ENCODE measurements at regions not wholly inside any gene's neighbourhood (a gene's known extent, or its start where the extent isn't known, plus 50 kb on each side); places are given as distances from the start of the nearest gene placed in this dataset.

DNA sequence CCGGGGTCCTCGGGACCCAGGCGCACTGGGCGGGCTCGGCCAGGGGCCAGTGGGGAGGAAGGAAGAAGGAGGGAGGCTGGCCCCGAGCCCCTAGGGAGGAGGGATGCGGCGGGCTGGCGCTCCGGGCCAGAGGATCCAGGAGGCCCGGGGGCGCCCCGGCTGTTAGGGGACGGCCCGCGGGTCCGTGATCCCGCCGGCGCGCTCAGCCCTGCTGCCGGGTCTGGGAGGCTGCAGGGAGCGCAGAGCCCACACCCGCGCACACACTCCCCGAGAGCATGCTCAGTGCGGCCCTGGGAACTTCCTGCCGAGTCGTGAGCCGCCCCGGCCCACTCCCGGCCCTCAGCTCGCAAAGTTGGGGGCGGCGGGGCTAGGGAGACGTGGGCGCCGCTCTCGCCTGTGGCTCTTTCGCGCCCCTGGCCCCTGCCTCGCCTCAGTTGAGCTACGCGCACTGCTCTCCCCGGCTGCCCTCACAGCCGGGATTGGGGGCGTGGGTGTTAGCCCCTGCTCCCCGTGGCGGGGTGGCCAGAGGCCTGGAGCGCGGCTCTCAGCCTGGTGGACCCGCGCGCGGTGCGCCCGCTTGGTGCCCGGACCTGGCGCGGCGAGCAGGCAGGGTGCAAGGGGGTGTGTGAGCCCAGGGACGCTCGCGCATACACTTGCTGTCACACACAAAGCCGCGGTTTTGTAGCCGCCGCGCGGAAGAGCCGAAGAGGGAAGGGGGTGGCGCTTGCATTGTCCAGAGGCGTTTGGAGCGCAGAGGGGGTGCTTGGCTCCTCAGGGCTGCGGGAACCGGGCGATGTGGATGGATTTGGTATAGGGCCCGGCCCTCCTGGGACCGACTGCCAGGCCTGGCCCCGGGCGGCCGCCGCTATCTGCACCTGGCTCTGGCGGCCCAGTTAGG lies 132.9 kb upstream of the MGAT5 start:
- DNase-seq (ENCODE audit: low read depth), result peak; percentile 33

DNA sequence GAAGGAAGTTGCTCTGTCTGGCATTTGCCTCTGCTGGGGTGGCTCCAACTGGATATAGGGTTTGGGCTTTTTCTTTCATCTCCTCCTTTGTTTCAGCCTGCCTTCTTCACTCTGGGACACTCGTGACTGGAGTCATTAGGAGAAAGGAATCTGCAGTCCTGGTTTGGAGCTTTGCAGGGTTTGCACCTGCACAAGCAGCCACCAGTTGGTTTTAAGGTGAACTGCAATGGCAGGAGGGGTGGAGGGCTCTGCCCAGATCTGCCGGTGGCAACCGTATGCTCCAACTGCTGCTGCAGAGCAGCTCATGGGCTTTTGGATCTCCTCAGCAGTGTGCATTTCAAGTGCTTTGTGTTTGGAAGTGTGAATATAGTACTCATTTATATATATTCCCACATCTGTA lies 131.3 kb upstream of the MGAT5 start:
- no peak for DNase-seq (ENCODE audit: low read depth)

DNA sequence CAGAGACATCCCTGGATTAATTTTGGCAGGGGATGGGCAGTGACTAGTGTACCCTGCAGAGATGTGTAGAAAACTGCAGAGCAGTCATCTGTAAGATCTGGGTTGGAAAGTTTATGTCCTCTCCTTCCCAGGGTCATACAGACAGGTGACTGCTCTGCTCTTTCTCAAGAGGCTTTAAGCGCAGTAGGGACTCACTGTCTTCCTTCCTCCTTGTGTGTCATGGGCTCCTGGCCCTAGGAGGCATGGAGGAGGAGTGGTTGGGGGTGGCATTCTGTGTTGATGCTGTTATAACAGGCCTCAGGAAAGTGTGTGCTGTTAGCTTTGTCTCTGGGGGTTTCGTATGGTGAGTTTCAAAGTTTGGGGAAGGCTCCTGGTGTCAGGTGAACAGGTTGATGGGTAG lies 130.5 kb upstream of the MGAT5 start:
- DNase-seq (ENCODE audit: low read depth), result no peak

- no peak for DNase-seq (ENCODE audit: low read depth)
Observed at GRCh38 chr2:134124047-134124753, 129.7 kb upstream of the MGAT5 start.

GRCh38 chr2:134127496-134127895 lies 126.4 kb upstream of the MGAT5 start:
- no peak for DNase-seq (ENCODE audit: low read depth)

GRCh38 chr2:134128746-134129145 lies 125.1 kb upstream of the MGAT5 start:
- DNase-seq (ENCODE audit: low read depth), result no peak

DNA sequence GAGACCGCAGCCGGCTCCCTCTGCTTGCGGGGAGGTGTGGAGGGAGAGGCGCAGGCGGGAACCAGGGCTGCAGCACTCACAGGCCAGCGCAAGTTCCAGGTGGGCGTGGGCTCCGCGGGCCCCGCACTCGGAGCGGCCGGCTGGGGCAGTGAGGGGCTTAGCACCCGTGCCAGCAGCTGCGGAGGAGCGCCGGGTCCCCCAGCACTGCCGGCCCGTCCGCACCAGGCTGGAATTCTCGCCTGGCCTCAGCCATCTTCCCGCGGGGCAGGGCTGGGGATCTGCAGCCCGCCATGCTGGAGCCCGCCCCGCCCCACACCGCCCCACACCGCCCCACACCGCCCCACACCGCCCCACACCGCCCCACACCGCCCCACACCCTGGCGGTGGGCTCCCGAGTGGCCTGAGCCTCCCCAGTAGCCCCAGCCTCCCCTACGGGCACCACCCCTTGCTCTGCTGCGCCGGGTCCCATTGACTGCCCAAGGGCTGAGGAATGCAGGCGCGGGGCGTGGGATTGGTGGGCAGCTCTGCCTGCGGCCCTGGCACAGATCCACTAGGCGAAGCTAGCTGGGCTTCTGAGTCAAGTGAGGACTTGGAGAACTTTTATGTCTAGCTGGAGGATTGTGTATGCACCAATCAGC lies 123.9 kb upstream of the MGAT5 start:
- DNase-seq (ENCODE audit: low read depth), result no peak

- DNase-seq (ENCODE audit: low read depth), result no peak
Observed at GRCh38 chr2:134131681-134132489, 122.0 kb upstream of the MGAT5 start.

- DNase-seq (ENCODE audit: low read depth), result no peak
Observed at GRCh38 chr2:134132490-134132857, 121.4 kb upstream of the MGAT5 start.

DNA sequence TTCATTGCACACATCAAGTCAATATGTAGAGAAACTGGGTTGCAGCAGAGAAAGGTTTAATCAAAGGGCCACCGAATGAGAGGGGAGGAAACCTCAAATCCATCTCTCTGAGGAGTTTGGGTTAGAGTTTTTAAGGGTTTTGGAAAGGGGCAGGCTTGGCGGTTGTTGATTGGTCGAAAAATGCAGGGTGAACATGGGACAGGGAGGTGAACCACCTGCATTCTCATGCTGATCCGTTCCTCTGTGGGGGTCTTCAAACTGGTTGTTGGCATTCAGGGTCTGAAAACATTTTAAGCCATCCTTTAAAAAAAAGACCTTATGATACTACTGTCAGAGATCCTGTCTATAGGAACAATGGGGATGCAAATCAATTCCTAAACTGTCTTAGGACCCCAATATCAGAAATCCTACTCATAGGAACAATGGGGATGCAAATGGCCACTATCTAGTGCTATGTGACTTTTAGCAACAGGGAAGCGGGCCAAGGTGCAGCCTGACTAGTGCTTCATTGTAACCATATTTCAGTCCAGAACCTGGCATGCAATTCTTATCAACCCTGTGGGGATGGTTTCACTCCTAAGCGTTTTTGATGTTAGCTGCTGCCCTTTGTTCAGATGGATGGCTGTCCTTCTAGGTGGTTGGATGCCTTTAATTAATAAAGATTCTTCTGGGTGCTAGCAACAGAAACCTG lies 120.1 kb upstream of the MGAT5 start:
- no peak for DNase-seq (ENCODE audit: low read depth)

DNA sequence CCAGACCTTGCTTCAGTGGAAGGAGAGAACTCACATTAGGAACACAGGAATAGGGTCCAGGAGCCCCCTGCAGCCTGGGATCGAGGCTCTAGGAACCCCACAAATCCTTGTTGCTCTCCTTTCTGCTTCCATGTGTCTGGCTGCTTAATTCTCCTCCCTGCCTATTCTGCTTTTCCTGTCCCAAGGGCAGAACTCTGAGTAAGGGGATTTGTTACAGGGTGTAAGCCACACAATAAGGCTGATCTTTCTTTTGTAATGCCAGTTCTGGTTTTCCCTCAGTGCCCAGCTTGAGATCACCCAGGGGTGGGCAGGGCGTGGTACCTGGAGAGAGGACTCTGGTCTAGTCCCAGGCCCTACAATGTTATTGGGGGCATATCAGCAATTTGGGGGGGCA lies 119.6 kb upstream of the MGAT5 start:
- DNase-seq (ENCODE audit: low read depth), result no peak

GRCh38 chr2:134134827-134135226 lies 119.0 kb upstream of the MGAT5 start:
- no peak for DNase-seq (ENCODE audit: low read depth)

DNA sequence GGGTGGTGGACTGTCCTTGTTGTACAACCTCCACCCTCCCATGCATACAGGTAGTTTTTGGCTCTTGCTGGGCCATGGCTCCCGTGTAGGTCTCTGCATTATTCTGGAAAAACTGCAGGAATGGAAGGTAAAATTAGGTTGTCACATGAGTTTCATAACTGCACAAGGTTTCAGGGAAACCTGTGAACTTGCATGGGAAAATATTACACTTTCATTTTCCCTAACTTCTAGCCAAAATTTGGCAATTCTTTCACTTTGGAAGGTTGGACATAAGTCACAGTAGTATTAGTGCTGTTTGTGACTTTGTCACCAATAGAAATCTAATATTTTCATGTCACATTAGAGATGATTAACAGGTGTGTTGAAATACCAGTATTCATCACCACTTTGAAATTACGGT lies 118.1 kb upstream of the MGAT5 start:
- no peak for DNase-seq (ENCODE audit: low read depth)

DNA sequence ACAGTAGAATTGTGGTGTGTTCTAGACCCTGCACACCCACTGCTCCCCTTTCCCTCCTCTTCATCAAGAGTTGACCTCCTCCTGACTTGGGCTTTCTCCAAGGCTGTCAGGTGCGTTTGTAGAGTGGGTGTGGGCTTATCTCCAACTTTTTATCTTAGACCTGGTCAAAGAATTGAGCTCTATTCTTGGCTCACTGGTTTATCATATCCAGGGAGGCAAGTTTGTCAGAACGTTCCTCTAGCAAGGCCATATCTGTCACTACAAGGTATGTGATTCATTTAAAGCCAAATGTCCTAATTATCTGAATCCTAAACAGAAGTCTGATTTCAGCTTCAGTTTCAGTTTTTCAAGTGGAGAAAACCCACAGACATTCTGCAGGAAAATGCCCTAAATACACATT lies 117.1 kb upstream of the MGAT5 start:
- DNase-seq (ENCODE audit: low read depth), result no peak

DNA sequence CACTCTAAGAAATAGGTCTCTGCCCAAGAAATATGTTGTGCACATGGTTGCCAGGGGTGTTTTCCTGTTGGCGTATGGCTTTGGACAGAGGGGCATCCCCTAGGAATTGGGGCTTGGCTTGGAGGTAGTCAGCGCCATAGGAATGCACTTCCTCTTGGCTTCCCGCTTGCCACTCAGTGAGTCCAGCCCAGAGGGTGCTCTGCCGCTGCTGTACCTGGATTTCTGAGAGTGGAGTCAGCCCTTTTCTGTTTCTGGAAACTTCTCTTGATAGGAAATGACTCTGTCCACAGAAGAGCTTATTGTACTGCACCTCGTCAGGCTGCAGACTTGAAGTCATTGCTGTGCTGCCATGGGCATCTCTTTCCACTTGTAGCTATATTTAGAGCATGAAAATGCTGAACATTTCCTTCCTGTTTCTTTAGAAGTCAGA lies 116.7 kb upstream of the MGAT5 start:
- DNase-seq (ENCODE audit: low read depth), result no peak

- no peak for DNase-seq (ENCODE audit: low read depth)
Observed at GRCh38 chr2:134138115-134138514, 115.8 kb upstream of the MGAT5 start.

DNA sequence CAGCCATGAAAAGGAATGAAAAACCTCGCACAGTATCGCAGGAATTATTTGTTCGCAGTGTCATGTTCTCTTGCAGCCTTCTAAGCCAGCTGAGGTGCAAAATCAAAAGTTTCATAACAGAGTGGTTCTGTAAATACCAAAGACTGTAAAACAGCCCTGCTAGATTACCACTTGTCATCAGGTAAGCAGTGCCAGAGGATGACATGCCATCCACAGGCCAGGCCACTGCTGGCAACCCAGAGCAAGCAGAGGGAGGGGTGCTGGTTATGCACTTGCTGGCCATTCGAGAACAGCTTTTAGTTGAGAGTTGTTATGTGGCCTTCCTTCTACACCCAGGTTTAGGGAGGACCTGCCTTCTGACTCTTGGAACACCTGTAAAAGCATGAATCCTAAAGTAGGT lies 114.3 kb upstream of the MGAT5 start:
- no peak for DNase-seq (ENCODE audit: low read depth)

DNA sequence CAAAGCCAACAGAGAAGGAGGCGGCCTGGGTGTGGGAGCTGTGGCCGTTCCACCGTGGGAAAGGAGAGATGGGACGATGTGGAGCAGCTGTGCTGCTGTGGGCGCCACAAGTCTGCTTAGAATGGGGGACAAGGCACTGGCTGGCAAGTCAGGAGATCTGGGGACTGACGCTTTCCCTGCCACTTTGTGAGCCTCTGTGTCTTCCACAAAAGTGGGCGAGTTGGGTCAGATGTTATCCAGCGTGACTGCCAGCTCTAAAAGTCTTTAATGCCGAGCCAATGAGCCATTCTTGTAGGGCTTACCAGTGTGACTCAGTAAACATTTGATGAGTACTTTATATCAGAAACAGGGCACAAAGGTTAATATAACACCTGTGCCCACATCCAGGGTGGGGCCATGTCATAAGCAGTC lies 113.6 kb upstream of the MGAT5 start:
- DNase-seq (ENCODE audit: low read depth), result no peak

GRCh38 chr2:134141598-134142340 lies 112.1 kb upstream of the MGAT5 start:
- DNase-seq (ENCODE audit: low read depth), result no peak

DNA sequence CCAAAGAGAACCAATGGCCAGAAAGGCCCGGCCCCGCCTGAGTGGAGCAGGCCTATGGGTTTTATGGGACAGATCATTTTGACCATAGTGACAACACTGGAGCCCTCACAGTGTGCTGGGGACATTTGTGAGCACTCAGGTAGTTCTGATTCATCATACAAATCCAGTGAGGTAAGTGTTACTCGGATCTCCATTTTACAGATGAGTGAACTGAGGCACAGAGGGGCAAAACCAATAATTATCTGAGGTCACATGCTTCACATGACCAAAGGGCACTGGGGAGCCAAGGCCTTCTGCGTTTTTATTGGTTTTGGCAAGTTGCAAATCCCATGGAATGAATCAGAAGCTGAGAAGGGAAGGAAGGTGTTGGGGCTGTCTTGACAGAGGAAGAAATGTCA lies 111.5 kb upstream of the MGAT5 start:
- no peak for DNase-seq (ENCODE audit: low read depth)

- DNase-seq (ENCODE audit: low read depth), result no peak
Observed at GRCh38 chr2:134142903-134143302, 111.0 kb upstream of the MGAT5 start.

Data from stromal cell of bone marrow (primary cell).